Tibial nerve (tissue), 4 donors: ENCODE measurements at regions not wholly inside any gene's neighbourhood (a gene's known extent, or its start where the extent isn't known, plus 50 kb on each side); places are given as distances from the start of the nearest gene placed in this dataset.

ENCODE experiments used
- DNase-seq, 2 donors: peaks; one replicate each; pipeline ENCODE4 v3.0.0-alpha.2; 2019; ENCODE audit warnings: low spot score in 2 of 2
- H3K27ac ChIP-seq, 4 donors: fragments of 200-600 bp; sonication (generic) in 3 of 4; one replicate each; pipeline ENCODE4 v1.5.1; 2017 to 2019; ENCODE audit warnings: mild to moderate bottlenecking in 1 of 4
- H3K27me3 ChIP-seq, 2 donors: fragments of 200-600 bp; sonication (generic) in 1 of 2; one replicate each; pipeline versions ENCODE4 v1.5.1 to v1.6.0; 2017 to 2019
- H3K36me3 ChIP-seq, 3 donors: fragments of 200-600 bp; sonication (generic); one replicate each; pipeline ENCODE4 v1.5.1; 2018 to 2019
- H3K4me1 ChIP-seq, 4 donors: fragments of 200-600 bp; sonication (generic) in 3 of 4; one replicate each; pipeline ENCODE4 v1.5.1; 2017 to 2019
- H3K4me3 ChIP-seq, 4 donors: fragments of 200-600 bp; sonication (generic) in 3 of 4; one replicate each; pipeline ENCODE4 v1.5.1; 2017 to 2019; ENCODE audit warnings: mild to moderate bottlenecking in 1 of 4, moderate library complexity in 1 of 4
- H3K9me3 ChIP-seq, 4 donors: fragments of 200-600 bp; sonication (generic) in 3 of 4; one replicate each; pipeline ENCODE4 v1.5.1; 2017 to 2019
- CTCF ChIP-seq, 5 experiments: fragments of 200-600 bp in 3 of 5; fragments of 450-650 bp in 2 of 5; sonication (generic) in 3 of 5; IDR thresholded peaks; one replicate each; pipeline ENCODE4 v1.5.1; 2016 to 2019; ENCODE audit warnings: antibody characterized with exemption in 5 of 5, mild to moderate bottlenecking in 3 of 5, moderate library complexity in 2 of 5
- EP300 ChIP-seq, 2 donors: sonication (generic); formaldehyde crosslinking; IDR thresholded peaks; one replicate each; pipeline ENCODE4 v1.6.1; 2017; ENCODE audit warnings: antibody characterized with exemption in 2 of 2, mild to moderate bottlenecking in 1 of 2
- POLR2A ChIP-seq, 2 donors: fragments of 450-650 bp; IDR thresholded peaks; one replicate each; pipeline ENCODE4 v1.6.1; 2017; ENCODE audit warnings: antibody characterized with exemption in 2 of 2, mild to moderate bottlenecking in 2 of 2, moderate library complexity in 2 of 2
- WGBS, 2 donors: methylation state at CpG; one replicate each; pipeline ENCODE4 v1.1.5; 2018; 5-methylcytosine and 5-hydroxymethylcytosine counted together

GRCh38 chr16:9593440-9593839, 502.0 kb downstream of the HAPSTR1 start:
- H3K4me3 ChIP-seq, result no peak overlapping the region
- H3K36me3 ChIP-seq, result no peaks in the 10 kb centered on the region
- no peak for TF ChIP-seq EP300 (IDR thresholded peaks at IDR 0.05)
- TF ChIP-seq POLR2A (IDR thresholded peaks at IDR 0.05), result no peak
- no peak for TF ChIP-seq CTCF (IDR thresholded peaks at IDR 0.05)
- DNase-seq, result no peak
- no peaks in the 10 kb centered on the region for H3K27me3 ChIP-seq
- H3K9me3 ChIP-seq, result no peaks in the 10 kb centered on the region
- WGBS, 2 donors, result 71 to 72% methylated on average over 1 of the region's 1 CpG
- H3K27ac ChIP-seq, result no peak overlapping the region
- H3K4me1 ChIP-seq, result no peaks in the 10 kb centered on the region

- Histone ChIP-seq H3K9me3 (no peaks in the 10 kb centered on the region), H3K27ac (no peak overlapping the region), H3K36me3 (no peaks in the 10 kb centered on the region), H3K4me1 (no peaks in the 10 kb centered on the region), H3K27me3 (no peaks in the 10 kb centered on the region), H3K4me3 (no peak overlapping the region)
- 81% methylated on average over 2 of the region's 2 CpGs for WGBS, 2 donors
- TF ChIP-seq POLR2A (IDR thresholded peaks at IDR 0.05), result no peak
- no peak for TF ChIP-seq CTCF (IDR thresholded peaks at IDR 0.05)
- TF ChIP-seq EP300 (IDR thresholded peaks at IDR 0.05), result no peak
- no peak for DNase-seq
Observed at GRCh38 chr16:9594047-9594446, 502.6 kb downstream of the HAPSTR1 start.

- no peak overlapping the region for H3K4me3 ChIP-seq
- no peaks in the 10 kb centered on the region for H3K36me3 ChIP-seq
- 51 to 84% methylated on average over 2 of the region's 2 CpGs for WGBS, 2 donors
- no peaks in the 10 kb centered on the region for H3K27me3 ChIP-seq
- no peak overlapping the region for H3K27ac ChIP-seq
- no peaks in the 10 kb centered on the region for H3K4me1 ChIP-seq
- DNase-seq, result no peak
- H3K9me3 ChIP-seq, result no peaks in the 10 kb centered on the region
- TF ChIP-seq EP300 (IDR thresholded peaks at IDR 0.05) (no peak), POLR2A (IDR thresholded peaks at IDR 0.05) (no peak), CTCF (IDR thresholded peaks at IDR 0.05) (no peak)
Observed at GRCh38 chr16:9594946-9595345, 503.5 kb downstream of the HAPSTR1 start.

- Histone ChIP-seq H3K27ac (no peak overlapping the region), H3K9me3 (no peaks in the 10 kb centered on the region), H3K4me3 (no peak overlapping the region), H3K27me3 (no peaks in the 10 kb centered on the region), H3K4me1 (no peaks in the 10 kb centered on the region), H3K36me3 (no peaks in the 10 kb centered on the region)
- no peak for TF ChIP-seq POLR2A (IDR thresholded peaks at IDR 0.05)
- no peak for DNase-seq
- 50 to 55% methylated on average over 3 of the region's 3 CpGs for WGBS, 2 donors
Observed at GRCh38 chr16:9595393-9595792, 503.9 kb downstream of the HAPSTR1 start.

- H3K27ac ChIP-seq, result no peak overlapping the region
- H3K9me3 ChIP-seq, result no peaks in the 10 kb centered on the region
- H3K4me3 ChIP-seq, result no peak overlapping the region
- WGBS, 2 donors, result 93 to 100% methylated on average over 4 of the region's 4 CpGs
- no peak for DNase-seq
- H3K27me3 ChIP-seq, result no peaks in the 10 kb centered on the region
- TF ChIP-seq POLR2A (IDR thresholded peaks at IDR 0.05), result no peak
- no peak for TF ChIP-seq CTCF (IDR thresholded peaks at IDR 0.05)
- no peaks in the 10 kb centered on the region for H3K4me1 ChIP-seq
- H3K36me3 ChIP-seq, result no peaks in the 10 kb centered on the region
Observed at GRCh38 chr16:9596788-9597187, 505.3 kb downstream of the HAPSTR1 start.
